Vagina (tissue), 2 donors: ENCODE measurements at regions not wholly inside any gene's neighbourhood (a gene's known extent, or its start where the extent isn't known, plus 50 kb on each side); places are given as distances from the start of the nearest gene placed in this dataset.

Experiments used
- DNase-seq, 2 donors: peaks; one replicate each; pipeline ENCODE4 v3.0.0-alpha.2; 2017; ENCODE audit errors: extremely low spot score in 2 of 2
- H3K27ac ChIP-seq: fragments of 200-600 bp; sonication (generic); one replicate; pipeline ENCODE4 v1.5.1; 2019
- H3K27me3 ChIP-seq: fragments of 200-600 bp; sonication (generic); one replicate; pipeline ENCODE4 v1.5.1; 2019
- H3K36me3 ChIP-seq, 2 donors: fragments of 200-600 bp; sonication (generic); one replicate each; pipeline ENCODE4 v1.5.1; 2017 to 2019
- H3K4me1 ChIP-seq: fragments of 200-600 bp; sonication (generic); one replicate; pipeline ENCODE4 v1.5.1; 2019
- H3K4me3 ChIP-seq, 2 donors: fragments of 200-600 bp; sonication (generic); 1 replicate in 1 of 2; 2 replicates in 1 of 2; pipeline ENCODE4 v1.5.1; 2016 to 2019
- H3K9me3 ChIP-seq: fragments of 200-600 bp; sonication (generic); one replicate; pipeline ENCODE4 v1.5.1; 2019
- CTCF ChIP-seq, 3 experiments: fragments of 450-650 bp in 2 of 3; fragments of 200-600 bp in 1 of 3; sonication (generic) in 1 of 3; IDR thresholded peaks; one replicate each; pipeline ENCODE4 v1.5.1; 2017 to 2019; ENCODE audit warnings: antibody characterized with exemption in 3 of 3, mild to moderate bottlenecking in 2 of 3, moderate library complexity in 2 of 3
- POLR2A ChIP-seq, 2 donors: fragments of 450-650 bp; IDR thresholded peaks; one replicate each; pipeline ENCODE4 v1.6.1; 2017; ENCODE audit warnings: antibody characterized with exemption in 2 of 2, mild to moderate bottlenecking in 2 of 2, moderate library complexity in 2 of 2
- POLR2AphosphoS5 ChIP-seq, 2 donors: sonication (generic); formaldehyde crosslinking; IDR thresholded peaks; one replicate each; pipeline ENCODE4 v1.9.0; 2017; ENCODE audit warnings: antibody characterized with exemption in 2 of 2, mild to moderate bottlenecking in 2 of 2, low read depth in 1 of 2; ENCODE audit not compliant: insufficient read depth in 1 of 2
- intact Hi-C: fragments of 100-400 bp; cut with DNase I; formaldehyde crosslinking; loops from one replicate; pipeline ENCODE4 v1.15.1; 2023

- no peaks in the 10 kb centered on the region for H3K9me3 ChIP-seq
- TF ChIP-seq POLR2AphosphoS5 (IDR thresholded peaks at IDR 0.05; ENCODE audit: insufficient read depth in 1 of 2, low read depth in 1 of 2) = no peak
- no peak for TF ChIP-seq CTCF (IDR thresholded peaks at IDR 0.05)
- TF ChIP-seq POLR2A (IDR thresholded peaks at IDR 0.05) = no peak
- no peaks in the 10 kb centered on the region for H3K36me3 ChIP-seq
- H3K4me1 ChIP-seq = no peaks in the 10 kb centered on the region
- DNase-seq = no peak
- H3K4me3 ChIP-seq = no peak overlapping the region
- intact Hi-C loops = no loop called here
- no peak overlapping the region for H3K27ac ChIP-seq
- no peaks in the 10 kb centered on the region for H3K27me3 ChIP-seq
These were observed 191.5 kb downstream of the TEX29 start for GRCh38 chr13:111511805-111512504.

- intact Hi-C loops = no loop called here
- Histone ChIP-seq H3K9me3 (no peaks in the 10 kb centered on the region), H3K27me3 (no peaks in the 10 kb centered on the region), H3K4me3 (no peak overlapping the region), H3K4me1 (no peaks in the 10 kb centered on the region), H3K27ac (no peak overlapping the region), H3K36me3 (no peaks in the 10 kb centered on the region)
- DNase-seq = no peak
- TF ChIP-seq POLR2A (IDR thresholded peaks at IDR 0.05) (no peak), POLR2AphosphoS5 (IDR thresholded peaks at IDR 0.05; ENCODE audit: insufficient read depth in 1 of 2, low read depth in 1 of 2) (no peak), CTCF (IDR thresholded peaks at IDR 0.05) (no peak)
These were observed 192.3 kb downstream of the TEX29 start for GRCh38 chr13:111512707-111513106.

- no peaks in the 10 kb centered on the region for H3K9me3 ChIP-seq
- H3K4me3 ChIP-seq = no peak overlapping the region
- H3K4me1 ChIP-seq = no peaks in the 10 kb centered on the region
- no peak overlapping the region for H3K27ac ChIP-seq
- TF ChIP-seq POLR2AphosphoS5 (IDR thresholded peaks at IDR 0.05; ENCODE audit: insufficient read depth in 1 of 2, low read depth in 1 of 2) (no peak), CTCF (IDR thresholded peaks at IDR 0.05) (no peak), POLR2A (IDR thresholded peaks at IDR 0.05) (no peak)
- H3K36me3 ChIP-seq = no peaks in the 10 kb centered on the region
- intact Hi-C loops = no loop called here
- H3K27me3 ChIP-seq = no peaks in the 10 kb centered on the region
- DNase-seq = no peak
These were observed 193.5 kb downstream of the TEX29 start for GRCh38 chr13:111513766-111514609.

GRCh38 chr13:111514610-111515306 is 194.3 kb downstream of the TEX29 start:
- Histone ChIP-seq H3K36me3 (no peaks in the 10 kb centered on the region), H3K4me3 (no peak overlapping the region), H3K4me1 (no peaks in the 10 kb centered on the region), H3K9me3 (no peaks in the 10 kb centered on the region), H3K27ac (no peak overlapping the region), H3K27me3 (no peaks in the 10 kb centered on the region)
- TF ChIP-seq CTCF (IDR thresholded peaks at IDR 0.05) (no peak), POLR2AphosphoS5 (IDR thresholded peaks at IDR 0.05; ENCODE audit: insufficient read depth in 1 of 2, low read depth in 1 of 2) (no peak), POLR2A (IDR thresholded peaks at IDR 0.05) (no peak)
- no peak for DNase-seq
- intact Hi-C loops = no loop called here
